ENCODE measurements at regions not wholly inside any gene's neighbourhood (a gene's known extent, or its start where the extent isn't known, plus 50 kb on each side); places are given as distances from the start of the nearest gene placed in this dataset.
A peak's percentile ranks its signal among the peaks of the same experiment; 100 is the strongest.

DNA sequence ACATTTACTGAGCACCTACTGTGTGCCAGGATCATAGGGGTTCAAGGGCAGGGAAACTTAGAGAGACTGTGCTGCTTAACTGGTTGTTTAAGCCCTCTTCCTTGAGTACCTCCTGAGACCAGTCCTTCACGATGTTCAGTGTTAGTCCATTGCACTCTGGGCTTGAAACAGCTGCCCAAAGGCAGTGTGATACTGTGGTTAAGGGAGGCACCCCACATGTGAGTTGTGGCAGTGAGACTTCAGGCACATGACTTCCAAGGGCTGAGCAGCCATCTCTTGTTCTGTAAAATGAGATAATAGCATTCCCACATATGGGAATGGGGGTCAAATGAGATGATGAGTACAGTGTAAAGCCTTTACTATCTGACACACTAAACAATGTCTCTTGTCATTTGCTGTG, 75.1 kb downstream of the LINGO1 start:
- no peak for DNase-seq (ENCODE audit: low read depth)

DNA sequence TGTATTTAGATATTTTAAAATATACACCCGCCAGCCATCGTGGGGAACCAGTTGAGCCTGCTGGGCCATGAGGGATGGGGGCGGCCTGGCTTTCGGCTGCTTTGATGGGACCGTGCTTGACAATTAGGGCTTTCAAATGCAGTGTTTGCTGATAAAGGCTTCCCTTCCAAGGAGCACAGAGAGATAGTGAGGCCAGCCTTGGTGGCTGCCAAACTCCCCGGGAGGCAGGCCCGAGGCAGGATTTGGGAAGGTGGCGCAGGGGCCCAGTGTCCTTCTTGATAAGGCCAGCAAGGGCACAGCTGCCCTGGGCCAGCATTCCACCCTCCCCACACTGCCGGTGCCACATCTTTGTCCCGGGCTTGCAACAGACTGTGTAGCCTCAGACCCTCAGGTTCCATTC, 75.6 kb downstream of the LINGO1 start:
- no peak for DNase-seq (ENCODE audit: low read depth)

DNA sequence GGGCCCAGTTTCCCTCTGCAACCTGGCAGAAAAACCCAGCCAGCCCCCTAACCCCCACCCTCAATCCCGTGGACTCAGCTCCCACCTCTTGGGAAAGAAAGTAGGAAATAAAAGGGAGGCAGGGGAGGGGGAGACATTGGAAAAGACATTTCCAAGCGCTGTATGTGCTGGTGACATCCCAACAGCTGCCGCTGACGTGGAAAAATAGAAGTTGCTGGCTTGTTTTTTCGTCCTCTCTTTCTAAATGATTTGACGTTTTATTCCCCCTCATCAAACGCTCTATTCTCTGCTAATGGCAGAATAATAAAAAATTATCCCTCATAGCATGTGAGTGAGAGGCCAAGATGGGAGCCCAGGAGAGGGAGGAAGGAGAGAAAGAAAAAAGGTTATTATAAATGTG, 76.1 kb downstream of the LINGO1 start:
- no peak for DNase-seq (ENCODE audit: low read depth)

DNA sequence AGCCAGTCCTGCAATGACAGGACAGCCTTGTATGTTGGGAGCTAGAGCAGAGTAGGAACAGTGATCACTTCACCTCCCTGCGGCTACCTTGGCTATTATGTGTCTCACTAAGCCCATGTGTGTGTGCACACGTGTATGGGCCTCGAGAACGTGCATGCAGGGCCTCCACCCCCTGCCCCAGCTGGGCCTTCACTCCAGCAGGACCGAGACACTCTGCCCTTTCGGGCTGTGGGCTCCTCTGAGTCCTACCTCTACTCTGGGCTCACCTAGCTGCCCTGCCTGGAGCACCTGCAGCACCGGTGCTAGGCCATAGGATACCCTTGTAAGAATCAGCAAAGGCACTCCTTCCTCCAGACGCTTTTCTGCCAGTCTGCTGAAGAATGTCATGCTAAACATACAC, 77.5 kb downstream of the LINGO1 start:
- no peak for DNase-seq (ENCODE audit: low read depth)

DNA sequence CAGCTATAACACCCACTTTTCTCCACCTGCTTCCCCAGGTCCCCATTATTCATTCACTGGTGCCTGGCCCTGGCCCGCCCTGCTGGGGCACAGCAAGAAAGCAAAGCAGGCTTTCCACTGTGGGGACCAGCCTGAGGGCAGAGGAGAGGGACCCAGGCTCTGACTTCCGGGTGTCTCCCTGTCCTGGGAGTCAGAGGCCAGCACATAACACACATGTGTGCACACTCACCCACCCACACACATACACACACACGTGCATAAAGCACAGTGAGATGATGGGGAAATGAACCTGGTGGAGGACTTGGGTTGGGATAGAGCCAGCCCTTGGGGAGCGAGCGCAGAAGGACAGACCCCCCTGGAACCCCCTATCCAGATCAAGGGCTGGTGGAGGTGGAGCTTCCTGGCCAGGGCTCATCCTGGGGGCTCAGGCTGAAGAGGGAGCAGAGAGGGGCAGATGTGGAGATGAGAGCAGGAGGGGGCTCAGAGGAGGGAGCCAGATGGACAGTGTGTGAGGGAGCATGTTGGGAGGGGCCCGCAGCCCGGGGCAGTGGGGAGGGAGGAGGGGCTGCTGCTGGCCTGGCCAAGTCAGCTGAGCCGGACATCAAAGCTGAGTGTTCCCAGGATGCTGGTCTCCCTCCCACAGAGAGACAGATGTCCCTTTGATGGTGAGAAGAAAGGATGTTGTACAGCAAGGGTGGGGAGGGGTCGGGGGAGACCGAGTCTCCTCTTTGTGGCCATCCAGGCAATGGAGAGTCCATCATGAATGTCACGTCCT, 78.2 kb downstream of the LINGO1 start:
- no peak for DNase-seq (ENCODE audit: low read depth)

DNA sequence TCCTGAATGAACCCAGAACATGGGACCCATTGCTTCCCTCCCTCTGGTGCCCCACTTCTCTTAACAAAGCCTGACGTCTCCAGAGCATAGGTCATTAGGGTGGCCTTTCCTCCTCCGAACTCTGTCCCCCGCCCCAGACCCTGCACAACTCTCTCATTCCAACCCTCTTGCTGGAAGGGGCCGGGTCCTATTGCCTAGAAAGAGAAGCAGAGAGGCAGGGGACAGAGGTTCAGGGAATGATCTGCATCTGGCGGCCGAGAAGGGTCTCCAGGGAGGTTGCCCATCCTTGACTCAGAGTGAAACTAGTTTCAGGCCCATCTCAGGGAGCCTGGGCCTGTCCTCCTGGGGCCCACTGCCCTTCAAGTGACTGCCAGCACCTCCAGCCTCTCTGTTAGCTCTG, 79.0 kb downstream of the LINGO1 start:
- DNase-seq (ENCODE audit: low read depth) = no peak

DNA sequence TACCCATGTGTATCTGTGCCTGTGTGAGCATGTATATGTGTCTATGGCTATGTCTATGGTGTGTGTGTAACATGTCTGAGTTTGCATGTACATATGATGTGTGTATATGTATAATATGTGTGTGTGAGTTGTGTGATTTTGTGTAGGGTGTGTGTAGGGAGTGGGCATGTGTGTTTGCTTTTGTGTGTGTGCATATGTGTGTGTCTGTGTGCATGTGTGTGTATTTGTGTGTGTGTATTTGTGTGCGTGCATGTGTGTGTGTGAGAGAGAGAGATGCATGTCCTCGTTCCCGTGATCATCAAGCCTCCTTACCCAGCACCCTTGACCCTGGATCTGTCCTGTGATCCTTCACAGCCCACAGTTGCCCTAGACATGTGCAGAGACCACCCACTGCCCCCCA, 79.5 kb downstream of the LINGO1 start:
- DNase-seq (ENCODE audit: low read depth) = no peak

DNA sequence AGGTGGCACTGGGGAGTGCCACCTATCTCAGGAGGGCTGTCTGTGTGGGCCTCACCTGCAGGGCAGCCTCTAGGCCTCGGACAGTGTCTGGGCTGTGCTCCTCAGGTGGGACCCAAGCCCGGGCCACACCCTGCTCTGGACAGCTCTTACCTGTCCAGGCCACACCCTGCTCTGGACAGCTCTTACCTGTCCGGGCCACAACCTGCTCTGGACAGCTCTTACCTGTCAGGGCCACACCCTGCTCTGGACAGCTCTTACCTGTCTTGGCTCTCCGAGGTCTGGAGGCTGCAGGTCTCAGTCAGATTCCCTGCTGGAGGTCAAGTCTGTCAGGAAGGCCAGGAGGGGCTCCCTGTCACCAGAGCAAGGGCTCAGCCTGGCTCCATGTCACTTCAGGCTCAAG, 80.6 kb downstream of the LINGO1 start:
- no peak for DNase-seq (ENCODE audit: low read depth)

DNA sequence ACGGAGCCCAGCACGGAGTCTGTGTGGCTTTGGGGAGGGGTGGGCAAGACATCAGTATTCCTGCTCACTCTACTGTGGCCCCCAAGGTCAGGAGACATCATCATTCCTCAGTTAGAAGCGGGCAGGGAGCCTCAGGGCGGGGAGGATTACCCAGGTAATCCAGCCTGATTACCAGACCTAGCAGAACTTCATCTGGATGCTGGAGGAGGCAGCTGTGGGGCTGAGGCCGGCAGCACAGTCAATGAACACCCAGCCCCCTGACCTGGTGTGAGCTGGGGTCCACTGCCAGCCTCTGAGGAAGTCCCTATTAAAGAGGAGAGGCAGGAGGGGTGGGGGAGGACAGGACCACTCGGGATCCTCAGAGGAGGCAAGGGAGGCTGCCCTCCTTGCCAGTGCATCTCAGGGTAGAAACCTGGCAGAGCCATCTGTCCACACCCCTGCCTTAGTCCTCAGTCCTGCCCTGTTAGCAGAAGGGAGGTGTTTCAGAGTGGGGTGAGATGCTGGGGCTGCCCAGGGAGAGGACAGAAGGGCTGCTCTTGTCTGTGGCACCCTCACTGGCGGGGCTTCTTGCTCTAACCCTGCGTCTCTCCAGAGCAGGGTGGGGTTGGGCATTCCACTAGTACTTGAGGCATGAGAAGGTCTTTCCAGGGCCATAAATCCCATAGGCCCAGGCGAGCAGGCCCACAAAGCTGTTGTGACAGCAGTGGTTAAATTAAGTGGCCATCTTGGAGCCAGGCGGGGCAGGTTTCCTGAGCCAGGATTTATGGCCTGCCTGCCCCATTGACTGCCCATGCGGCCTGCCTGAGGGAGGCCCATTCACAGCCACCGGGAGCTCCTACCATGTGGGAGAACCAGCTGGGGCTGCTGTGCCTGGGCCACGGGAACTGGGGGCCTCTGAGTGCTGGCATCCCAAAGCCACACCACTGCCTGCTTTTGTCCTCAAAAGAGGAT, 82.1 kb downstream of the LINGO1 start:
- DNase-seq (ENCODE audit: low read depth) = no peak

DNA sequence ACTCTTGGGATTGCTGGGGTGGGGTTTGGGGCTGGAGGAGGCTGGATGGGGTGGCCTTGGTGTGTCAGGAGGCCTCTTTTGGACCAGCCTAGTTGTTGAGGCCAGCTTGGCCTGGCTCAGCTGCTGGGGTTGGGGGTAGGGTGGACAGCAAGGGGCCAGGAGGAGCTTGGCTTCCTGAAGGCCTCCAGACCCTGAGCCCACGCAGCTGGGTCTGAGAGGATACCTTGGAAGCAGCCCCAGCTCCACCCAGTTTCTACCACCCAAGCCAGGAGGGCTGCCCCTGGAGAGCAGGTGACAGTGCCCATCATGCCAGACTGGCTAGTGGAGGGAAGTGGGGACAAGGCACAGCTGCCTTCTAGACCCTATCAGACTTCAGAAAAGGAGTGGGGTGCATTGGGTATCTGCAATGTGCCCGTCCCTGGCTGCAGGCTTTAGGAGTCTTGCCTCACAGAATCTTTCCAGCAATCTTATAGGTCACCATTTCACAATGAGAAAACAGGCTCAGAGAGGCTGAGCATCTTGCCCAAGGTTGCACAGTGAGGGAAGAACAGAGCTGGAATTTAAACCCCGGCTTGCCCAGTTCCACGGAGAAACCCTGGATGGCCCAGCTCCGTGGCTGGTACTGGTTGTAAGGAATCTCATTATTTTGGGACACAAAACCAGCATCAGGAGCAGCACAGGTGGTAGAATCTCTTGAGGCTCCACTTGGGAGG, 83.0 kb downstream of the LINGO1 start:
- no peak for DNase-seq (ENCODE audit: low read depth)

DNA sequence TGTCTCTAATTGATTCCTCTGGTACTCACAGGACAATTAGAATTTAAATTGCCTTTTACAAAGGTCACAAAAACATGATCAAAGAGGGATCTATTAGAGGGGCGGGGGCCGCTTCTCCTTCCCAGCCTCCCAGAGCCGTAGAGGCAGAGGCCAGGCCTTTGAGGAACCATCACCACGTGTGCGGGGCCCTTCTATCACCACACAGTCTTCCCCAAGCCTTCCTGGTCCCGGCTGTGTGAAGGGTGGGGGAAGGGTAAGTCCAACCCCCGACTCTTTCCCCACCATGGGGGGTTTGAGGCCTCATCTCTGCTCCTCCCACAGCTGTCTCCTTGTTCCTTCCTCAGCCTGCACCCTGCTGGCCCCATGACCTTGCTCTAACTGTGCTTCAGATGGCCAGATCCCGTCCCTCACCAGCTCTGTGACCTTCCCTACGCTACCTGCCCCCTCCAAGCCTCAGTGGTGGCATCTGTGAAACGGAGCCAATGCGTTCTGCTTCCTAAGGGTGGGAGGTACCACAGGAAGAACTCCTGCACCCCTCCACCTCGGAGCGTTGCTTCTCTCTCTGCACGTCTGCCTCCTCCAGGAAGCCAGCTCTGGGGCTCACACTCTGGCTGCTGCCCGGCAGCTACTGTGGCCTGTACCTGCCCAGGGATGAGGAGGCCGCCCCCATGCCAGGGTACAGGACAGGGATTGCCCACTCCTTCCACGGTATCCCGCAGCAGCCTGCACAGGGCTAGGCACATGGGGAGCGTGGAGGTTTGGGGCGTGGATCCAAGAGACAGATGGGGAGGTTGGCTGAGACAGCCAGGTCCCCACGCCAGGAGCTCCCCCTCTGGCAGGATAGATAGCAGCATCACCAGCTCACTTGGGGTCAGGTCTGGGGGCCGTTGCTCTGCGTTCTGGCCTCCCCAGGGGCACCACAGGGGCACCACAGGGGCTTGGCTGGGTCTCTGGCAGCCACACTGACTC, 83.8 kb downstream of the LINGO1 start:
- no peak for DNase-seq (ENCODE audit: low read depth)

DNA sequence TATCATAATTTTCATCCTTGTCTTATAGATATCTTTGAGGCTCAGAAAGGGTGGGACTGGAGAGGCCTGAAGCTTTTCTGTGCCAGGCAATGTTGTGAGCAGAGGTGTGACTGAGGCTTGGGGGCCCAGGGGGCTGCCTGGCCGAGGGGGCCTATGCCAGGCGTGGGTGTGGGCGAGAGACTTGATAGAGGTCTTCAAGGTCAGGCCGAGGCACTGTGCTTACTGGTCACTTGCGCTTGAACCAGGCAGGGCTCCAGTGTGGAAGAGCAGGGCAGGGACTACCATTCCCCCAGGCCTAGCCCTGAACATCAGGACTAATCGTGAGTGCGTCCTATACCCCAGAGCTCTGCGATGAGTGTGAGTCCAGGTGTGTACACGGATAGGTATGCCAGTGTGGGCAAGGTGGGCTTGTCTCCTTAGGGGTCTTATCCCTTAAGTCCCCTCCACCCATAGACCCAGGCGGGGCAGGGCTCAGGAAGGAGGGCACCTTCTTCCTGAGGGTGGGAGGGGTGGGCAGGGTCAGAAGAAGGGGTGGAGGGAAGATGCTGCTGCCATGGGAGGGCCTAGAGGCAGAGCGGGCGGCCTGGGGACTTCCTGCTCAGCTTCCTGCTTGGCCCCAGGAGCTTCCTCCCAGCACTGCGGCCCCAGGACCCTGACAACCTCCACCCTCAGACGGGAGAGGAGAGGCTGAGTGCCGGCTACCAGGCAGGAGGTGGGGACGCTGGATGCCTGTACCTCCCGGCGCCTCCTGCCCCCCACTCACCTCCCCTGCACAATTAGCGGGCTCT, 84.7 kb downstream of the LINGO1 start:
- DNase-seq (ENCODE audit: low read depth) = no peak

DNA sequence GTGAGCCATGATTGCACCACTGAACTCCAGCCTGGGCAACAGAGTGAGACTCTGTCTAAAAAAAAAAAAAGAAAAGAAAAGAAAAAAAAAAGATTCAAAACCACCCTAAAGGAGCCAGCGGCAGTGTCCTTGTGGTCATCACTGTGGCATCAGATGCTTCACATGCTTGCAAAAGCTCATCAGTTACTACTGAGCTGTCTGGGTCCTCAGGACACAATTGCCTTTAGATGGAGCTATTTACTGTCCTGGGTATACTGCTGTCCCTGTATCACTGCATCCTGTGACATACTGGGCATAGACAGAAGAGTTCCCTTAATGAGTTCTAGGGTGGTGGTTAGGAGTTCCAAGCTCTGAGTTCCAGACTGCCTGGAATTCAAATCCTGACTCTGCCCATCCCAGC, 85.8 kb downstream of the LINGO1 start:
- no peak for DNase-seq (ENCODE audit: low read depth)

DNA sequence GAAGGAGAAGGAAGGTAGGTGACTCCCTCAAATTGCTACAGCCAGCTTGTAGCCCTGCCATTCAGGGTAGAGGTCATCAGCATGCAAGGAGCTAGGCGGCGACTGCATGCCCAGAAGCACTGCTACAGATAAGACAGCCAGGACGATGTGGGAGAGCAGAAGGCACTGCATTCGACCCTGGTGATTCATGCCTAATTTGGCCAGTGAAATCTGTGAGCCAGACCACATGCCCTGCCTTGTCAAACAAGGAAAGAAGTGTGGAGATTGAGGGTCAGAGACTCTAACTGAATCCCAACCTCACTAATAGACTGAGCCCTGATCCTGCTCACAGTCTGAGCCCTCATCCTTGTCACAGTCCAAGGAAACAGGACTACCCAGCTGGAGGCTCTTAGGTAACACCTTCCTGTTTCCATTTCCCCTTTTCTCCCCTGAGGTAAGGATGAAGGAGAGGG, 86.6 kb downstream of the LINGO1 start:
- peak; percentile 30 for DNase-seq (ENCODE audit: low read depth)

DNA sequence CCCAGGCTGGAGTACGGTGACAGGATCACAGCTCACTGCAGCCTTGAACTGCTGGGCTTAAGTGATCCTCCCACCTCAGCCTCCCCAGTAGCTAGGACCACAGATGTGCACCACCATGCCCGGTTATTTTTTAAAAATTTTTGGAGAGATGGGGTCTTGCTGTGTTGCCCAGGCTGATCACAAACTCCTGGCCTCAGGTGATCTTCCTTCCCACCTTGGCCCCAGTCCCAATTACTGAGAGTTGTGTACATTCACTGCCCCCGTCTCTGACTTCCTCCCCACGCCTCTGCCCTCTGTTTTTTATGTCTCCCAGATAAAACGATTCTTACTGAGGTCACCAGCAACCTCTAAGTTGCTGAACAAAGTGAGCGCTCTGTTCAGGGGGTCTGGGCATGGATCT, 87.7 kb downstream of the LINGO1 start:
- DNase-seq (ENCODE audit: low read depth) = no peak

DNA sequence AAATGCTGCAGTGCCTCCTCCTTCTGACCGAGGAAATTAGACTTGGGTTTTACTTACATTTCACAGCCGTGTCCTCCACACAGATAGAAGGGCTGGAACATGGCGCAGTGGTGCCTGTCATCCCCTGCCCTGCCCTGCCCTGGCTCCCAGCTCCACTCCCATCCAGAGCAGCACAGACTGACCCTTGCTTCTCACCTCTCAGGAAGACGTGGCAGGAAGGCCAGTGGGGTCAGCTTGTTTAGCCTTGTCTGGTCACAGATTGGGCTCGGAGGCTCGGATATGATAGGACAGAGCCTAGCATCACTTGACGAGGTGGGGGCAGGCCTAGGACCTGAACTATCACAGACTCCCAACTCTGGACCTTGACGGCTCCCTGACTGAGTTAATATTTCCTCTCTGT, 88.5 kb downstream of the LINGO1 start:
- DNase-seq (ENCODE audit: low read depth) = no peak

DNA sequence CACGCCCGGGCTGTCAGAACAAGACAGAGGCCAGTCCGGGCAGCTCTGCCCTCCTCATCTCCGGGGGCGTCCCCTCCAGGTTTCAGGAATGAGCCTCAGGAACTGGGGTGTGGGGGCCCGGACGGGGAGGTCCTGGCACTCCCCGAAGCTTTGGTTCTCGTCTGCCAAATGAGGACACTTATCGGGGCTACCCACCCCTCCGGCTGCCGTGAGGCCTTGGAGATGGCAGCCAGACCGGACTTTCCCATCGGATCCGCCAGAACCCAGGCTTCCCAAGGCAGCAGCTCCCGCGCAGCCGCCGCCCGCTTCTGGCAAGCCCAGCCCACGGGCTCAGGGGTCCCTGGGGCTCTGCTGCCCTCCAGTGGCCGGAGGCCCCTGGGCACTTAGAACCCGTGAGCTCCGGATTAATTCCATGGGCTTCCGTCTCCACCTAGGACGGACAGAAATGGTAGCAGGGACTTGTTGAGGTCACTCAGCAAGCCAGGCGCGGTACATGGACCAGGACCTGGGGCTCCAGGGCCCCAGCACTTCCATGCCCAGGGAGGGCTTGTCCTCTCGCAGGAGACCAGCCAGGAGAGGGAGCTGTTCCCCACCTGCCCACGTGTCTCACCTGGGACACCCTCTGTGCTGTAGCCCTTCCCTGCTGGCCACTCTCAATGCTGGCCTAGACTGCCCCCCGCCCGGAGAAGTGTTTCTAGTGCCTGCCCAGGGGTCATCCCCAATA, 89.4 kb downstream of the LINGO1 start:
- peak; percentile 78 for DNase-seq (ENCODE audit: low read depth)

DNA sequence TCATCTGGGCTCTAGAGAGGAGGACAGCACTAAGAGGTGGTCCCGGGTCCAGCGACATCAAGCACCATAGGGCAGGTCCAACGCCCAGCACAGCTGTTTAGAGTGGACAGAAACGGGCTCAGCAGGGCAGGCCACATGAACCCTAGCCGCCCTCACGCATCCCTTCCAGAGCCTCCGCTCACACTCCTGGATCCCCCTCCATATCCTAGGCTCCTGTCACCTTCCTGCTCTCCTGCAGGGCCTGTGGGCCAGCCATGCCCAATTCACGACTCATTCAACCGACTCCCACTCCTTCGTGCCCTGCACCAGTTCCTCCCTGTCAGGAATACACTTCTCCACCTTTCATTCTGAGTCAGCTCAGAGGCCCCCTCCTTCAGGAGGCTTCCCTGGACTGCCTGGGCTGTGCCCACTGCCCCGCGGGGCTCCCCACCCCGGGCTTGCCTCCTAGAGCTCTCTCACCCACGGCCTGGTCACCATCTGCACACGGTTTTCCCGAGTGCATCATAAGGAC, 90.2 kb downstream of the LINGO1 start:
- DNase-seq (ENCODE audit: low read depth) = no peak

DNA sequence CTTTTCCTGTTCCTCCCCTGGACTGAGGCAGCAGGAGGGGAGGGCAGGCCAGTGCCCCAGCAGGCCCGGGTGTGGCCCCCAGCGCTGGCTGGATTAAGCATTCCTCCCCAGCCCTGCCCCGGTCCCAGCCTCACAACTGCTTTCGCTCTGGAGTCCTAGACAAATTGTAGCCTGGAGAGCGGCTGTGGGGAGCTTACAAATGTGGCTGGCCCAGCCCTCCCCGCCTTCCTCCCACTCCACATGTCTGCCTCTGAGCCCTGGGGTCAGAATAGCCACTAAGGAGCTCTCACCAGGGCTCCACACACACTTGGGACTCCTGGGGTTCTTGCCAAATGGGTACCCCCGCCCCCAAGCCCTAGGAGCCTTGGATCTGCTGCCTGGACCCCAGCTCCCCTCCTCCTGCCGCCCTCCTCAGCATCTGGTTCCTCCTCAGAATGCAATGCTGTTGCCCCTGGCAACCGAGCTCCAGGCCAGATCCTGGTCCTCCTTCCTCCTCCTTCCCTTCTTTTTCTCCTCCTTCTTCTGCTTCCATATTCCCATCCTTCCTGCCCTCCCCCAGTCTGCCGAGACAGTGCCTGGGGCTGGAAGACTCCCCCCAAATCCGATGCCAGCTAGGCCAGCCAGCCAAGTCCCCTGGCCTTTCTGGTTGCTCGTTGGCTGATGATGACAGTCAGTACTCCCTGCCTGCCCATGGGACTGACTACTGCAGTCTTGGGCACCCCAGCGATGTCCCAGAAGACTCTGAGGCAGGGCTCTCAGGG, 91.1 kb downstream of the LINGO1 start:
- peak; percentile 20 for DNase-seq (ENCODE audit: low read depth)
